A549 (cell line): ENCODE measurements at regions not wholly inside any gene's neighbourhood (a gene's known extent, or its start where the extent isn't known, plus 50 kb on each side); places are given as distances from the start of the nearest gene placed in this dataset.

Experiments used
- ATAC-seq, 2 experiments: fragments of 200-7000 bp in 1 of 2; fragments of >200 bp in 1 of 2; cut with Nextera tagmentation in 1 of 2; cut with Tn5 transposase in 1 of 2; 3 replicates each; pipeline versions ENCODE4 v1.8.0 to v1.9.1; 2018 to 2020; ENCODE audit warnings: mild to moderate bottlenecking in 1 of 2, moderate library complexity in 1 of 2
- CTCF ChIA-PET: fragments of 300-600 bp; sonication (Branson Sonifier 250); formaldehyde crosslinking; extraction: SDS; loops from one replicate; lab custom pipeline; 2021; ENCODE audit warnings: antibody characterized with exemption, inconsistent platforms; lab: Yijun Ruan, JAX
- POLR2A ChIA-PET: fragments of 350-600 bp; formaldehyde crosslinking; extraction: SDS; loops from one replicate; lab custom pipeline; 2021; ENCODE audit warnings: antibody characterized with exemption, inconsistent platforms; lab: Yijun Ruan, JAX
- DNase-seq, 2 experiments: peaks; one replicate each; pipeline versions ENCODE4 v3.0.0 to v3.0.0-alpha.2; 2011 to 2016; ENCODE audit warnings: low read depth in 1 of 2, low spot score in 1 of 2
- FAIRE-seq: peaks from 2 replicates; lab custom pipeline; 2011; peaks lifted over from hg19 to GRCh38; lab: Jason Lieb, UNC
- H3K27ac ChIP-seq, 2 experiments: fragments of >200 bp; sonication (Bioruptor Twin); formaldehyde crosslinking; 3 replicates each; pipeline ENCODE4 v1.5.1; 2016 to 2017
- H3K4me1 ChIP-seq: fragments of >200 bp; sonication (Bioruptor Twin); formaldehyde crosslinking; 3 replicates; pipeline ENCODE4 v1.6.1; 2016
- H3K4me2 ChIP-seq: fragments of >200 bp; sonication (Bioruptor Twin); formaldehyde crosslinking; 3 replicates; pipeline ENCODE4 v1.6.1; 2016
- H3K4me3 ChIP-seq: fragments of >200 bp; sonication (Bioruptor Twin); formaldehyde crosslinking; 3 replicates; pipeline ENCODE4 v1.5.1; 2016
- H3K9me3 ChIP-seq: fragments of >200 bp; sonication (Bioruptor Twin); formaldehyde crosslinking; 3 replicates; pipeline ENCODE4 v1.6.1; 2016
- CBX2 ChIP-seq: fragments of 200-600 bp; sonication (generic); IDR thresholded peaks from 2 replicates; pipeline ENCODE4 v1.6.1; 2016; ENCODE audit warnings: low read depth, mild to moderate bottlenecking, borderline replicate concordance
- FOSB ChIP-seq: fragments of 250-450 bp; sonication (Bioruptor Pico); IDR thresholded peaks from 2 replicates; pipeline ENCODE4 v1.5.0; 2020; ENCODE audit warnings: mild to moderate bottlenecking, moderate library complexity
- FOSL2 ChIP-seq, 2 experiments: fragments of 450-650 bp in 1 of 2; fragments of >200 bp in 1 of 2; sonication (Bioruptor Twin) in 1 of 2; formaldehyde crosslinking; IDR thresholded peaks; 2 replicates each; pipeline versions ENCODE4 v1.5.0 to v1.6.1; 2016 to 2020; ENCODE audit warnings: mild to moderate bottlenecking in 1 of 2, moderate library complexity in 1 of 2
- FOXS1 ChIP-seq: fragments of 250-450 bp; sonication (Bioruptor Pico); IDR thresholded peaks from 2 replicates; pipeline ENCODE4 v1.5.0; 2020; ENCODE audit warnings: mild to moderate bottlenecking, moderate library complexity
- HDAC2 ChIP-seq: fragments of 200-600 bp; sonication (generic); IDR thresholded peaks from 2 replicates; pipeline ENCODE4 v1.6.1; 2016
- HEYL ChIP-seq: fragments of 250-450 bp; sonication (Bioruptor Pico); IDR thresholded peaks from 2 replicates; pipeline ENCODE4 v1.8.0; 2021; ENCODE audit warnings: mild to moderate bottlenecking, moderate library complexity
- HOXA7 ChIP-seq: fragments of 250-450 bp; sonication (Bioruptor Pico); IDR thresholded peaks from 2 replicates; pipeline ENCODE4 v1.5.0; 2020; ENCODE audit warnings: mild to moderate bottlenecking, moderate library complexity
- JUN ChIP-seq, 2 experiments: fragments of >200 bp; sonication (Bioruptor Twin); formaldehyde crosslinking; IDR thresholded peaks; 2 replicates in 1 of 2; 3 replicates in 1 of 2; pipeline ENCODE4 v1.6.1; 2016 to 2017
- JUNB ChIP-seq: fragments of >200 bp; sonication (Bioruptor Twin); formaldehyde crosslinking; IDR thresholded peaks from 2 replicates; pipeline ENCODE4 v1.6.1; 2016
- KDM5A ChIP-seq: fragments of 200-600 bp; sonication (generic); IDR thresholded peaks from 2 replicates; pipeline ENCODE4 v1.6.1; 2016; ENCODE audit warnings: antibody characterized with exemption, mild to moderate bottlenecking
- MAFK ChIP-seq: fragments of 450-650 bp; IDR thresholded peaks from 2 replicates; pipeline ENCODE4 v1.6.1; 2014; ENCODE audit not compliant: partially characterized antibody
- MAZ ChIP-seq: fragments of 150-350 bp; IDR thresholded peaks from 2 replicates; pipeline ENCODE4 v1.6.1; 2014; ENCODE audit warnings: antibody characterized with exemption, low read depth, low read length, borderline replicate concordance
- MYC ChIP-seq: IDR thresholded peaks from 2 replicates; pipeline ENCODE4 v1.6.1; 2012; ENCODE audit warnings: mild to moderate bottlenecking, inconsistent platforms, low read length, improper control_type of control experiment, borderline replicate concordance
- NFE2L2 ChIP-seq: fragments of 150-350 bp; conservative IDR thresholded peaks from 2 replicates; pipeline ENCODE4 v1.6.1; 2014; ENCODE audit warnings: low read length
- PHF8 ChIP-seq: fragments of 200-600 bp; sonication (generic); IDR thresholded peaks from 2 replicates; pipeline ENCODE4 v1.6.1; 2016; ENCODE audit warnings: low read depth, mild to moderate bottlenecking, antibody characterized with exemption, moderate library complexity, borderline replicate concordance
- RNF2 ChIP-seq: fragments of 200-600 bp; sonication (generic); IDR thresholded peaks from 2 replicates; pipeline ENCODE4 v1.6.1; 2016; ENCODE audit warnings: low read depth, mild to moderate bottlenecking, antibody characterized with exemption, moderate library complexity, borderline replicate concordance
- SMC3 ChIP-seq: fragments of >200 bp; sonication (Bioruptor Twin); formaldehyde crosslinking; IDR thresholded peaks from 3 replicates; pipeline ENCODE4 v1.6.1; 2018; ENCODE audit warnings: inconsistent platforms
- SREBF2 ChIP-seq: fragments of 450-650 bp; IDR thresholded peaks from 2 replicates; pipeline ENCODE4 v1.6.1; 2014; ENCODE audit warnings: mild to moderate bottlenecking, moderate library complexity
- TFCP2L1 ChIP-seq: fragments of 250-450 bp; sonication (Bioruptor Pico); IDR thresholded peaks from 2 replicates; pipeline ENCODE4 v1.5.0; 2021; ENCODE audit warnings: mild to moderate bottlenecking
- ZC3H11A ChIP-seq: fragments of 450-650 bp; IDR thresholded peaks from 2 replicates; pipeline ENCODE4 v1.6.1; 2014; ENCODE audit warnings: antibody characterized with exemption, mild to moderate bottlenecking
- ZSCAN20 ChIP-seq: fragments of 250-450 bp; sonication (Bioruptor Pico); IDR thresholded peaks from 2 replicates; pipeline ENCODE4 v1.8.0; 2022; ENCODE audit warnings: mild to moderate bottlenecking, moderate library complexity
- WGBS: methylation state at CpG from one replicate; pipeline ENCODE4 v1.1.6; 2017; ENCODE audit errors: missing lambda C conversion rate; 5-methylcytosine and 5-hydroxymethylcytosine counted together
- TF ChIP-seq, protein P1 (sequence below): IDR thresholded peaks from 2 replicates; pipeline ENCODE4 v1.6.1; 2012; ENCODE audit warnings: low read depth, borderline replicate concordance
- TF ChIP-seq, protein P2 (sequence below): IDR thresholded peaks from 2 replicates; pipeline ENCODE4 v1.6.1; 2012
- TF ChIP-seq, protein P3 (sequence below): fragments of 150-350 bp; IDR thresholded peaks from 2 replicates; pipeline ENCODE4 v1.6.1; 2014; ENCODE audit warnings: low read depth, mild to moderate bottlenecking, low read length
- TF ChIP-seq, protein P4 (sequence below): IDR thresholded peaks from 2 replicates; pipeline ENCODE4 v1.6.1; 2012
- TF ChIP-seq, protein P5 (sequence below): fragments of 200-600 bp; sonication (generic); IDR thresholded peaks from 2 replicates; pipeline ENCODE4 v1.6.1; 2016; ENCODE audit warnings: antibody characterized with exemption, mild to moderate bottlenecking, moderate library complexity

DNA sequence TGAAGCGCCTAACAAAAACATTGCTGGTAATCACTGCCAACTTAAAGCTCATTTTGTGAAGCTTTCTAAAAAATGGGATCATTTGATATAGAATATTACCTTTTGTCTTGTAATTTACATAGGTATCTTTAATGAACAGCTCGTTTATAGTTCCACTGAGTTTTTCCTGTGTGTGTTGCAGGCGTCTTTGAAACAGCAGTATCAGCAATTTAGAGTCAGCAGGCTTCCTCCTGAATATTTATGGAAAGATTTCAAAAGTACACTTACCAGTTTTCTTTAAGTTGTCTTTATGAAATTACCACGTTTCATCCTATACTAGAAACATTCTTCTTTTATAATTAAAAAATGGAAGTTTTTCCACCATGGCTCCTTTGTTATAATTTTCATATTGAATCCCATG, 140.3 kb upstream of the GRIN3A start:
- 7% methylated on average over 4 of the region's 4 CpGs for WGBS
- ChIA-PET CTCF (no interaction called here), POLR2A (no interaction called here)
- TF ChIP-seq ZC3H11A (no peak), MAFK (peak; percentile 32)
- FAIRE-seq (no peak), DNase-seq (no peak), ATAC-seq (no peak)
- Histone ChIP-seq H3K4me2 (no peak overlapping the region), H3K9me3 (no peaks in the 10 kb centered on the region), H3K4me3 (no peak overlapping the region), H3K4me1 (no peaks in the 10 kb centered on the region), H3K27ac (no peak overlapping the region)

DNA sequence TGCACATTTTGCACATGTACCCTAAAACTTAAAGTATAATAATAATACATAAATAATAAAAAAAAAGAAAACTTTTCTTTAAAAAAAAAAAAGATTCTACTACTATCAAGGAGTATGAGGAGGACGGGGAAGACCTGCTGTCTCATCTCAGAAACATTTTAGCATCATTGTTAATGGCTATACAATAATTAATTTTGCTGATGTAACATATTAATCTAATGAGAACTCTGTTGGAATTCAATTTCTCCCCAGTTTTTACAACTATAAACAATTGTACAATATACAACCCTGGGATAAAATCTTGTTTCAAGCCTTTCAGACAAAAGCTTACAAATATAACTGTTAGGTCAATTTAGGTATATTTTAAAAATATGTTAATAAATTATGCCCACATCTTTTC, 139.0 kb upstream of the GRIN3A start:
- no peak for ATAC-seq
- Histone ChIP-seq H3K27ac (no peak overlapping the region), H3K4me3 (no peak overlapping the region), H3K4me1 (no peaks in the 10 kb centered on the region), H3K4me2 (no peak overlapping the region), H3K9me3 (no peaks in the 10 kb centered on the region)
- POLR2A ChIA-PET, result no interaction called here
- 0% methylated on average over 1 of the region's 1 CpG for WGBS
- CTCF ChIA-PET, result no interaction called here
- no peak for FAIRE-seq
- TF ChIP-seq FOXS1 (CRISPR knock-in tag), result no peak
- TF ChIP-seq FOSB (CRISPR knock-in tag), result no peak
- peak; percentile 42 for TF ChIP-seq MAFK
- TF ChIP-seq SMC3, result no peak
- DNase-seq, result no peak

DNA sequence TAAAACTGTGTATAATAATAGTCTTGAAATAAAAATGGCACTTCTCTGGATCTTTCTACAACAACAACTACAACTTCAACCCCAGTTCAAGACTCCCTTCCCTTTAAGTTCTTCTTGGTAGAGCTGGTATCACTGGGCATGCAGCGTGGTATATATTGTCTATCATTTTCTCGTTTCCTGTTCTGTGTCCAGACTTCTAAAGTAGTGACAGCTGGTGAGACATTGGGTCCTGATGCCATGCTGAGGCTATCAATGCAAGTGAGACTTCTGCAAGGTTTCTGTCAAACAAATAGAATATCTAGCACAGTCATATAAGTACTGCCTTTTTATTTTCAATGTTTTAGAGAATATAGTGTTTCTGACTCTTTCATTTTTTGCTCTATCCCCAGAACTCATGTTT, 123.0 kb upstream of the GRIN3A start:
- 2% methylated on average over 2 of the region's 2 CpGs for WGBS
- ChIA-PET POLR2A (no interaction called here), CTCF (no interaction called here)
- H3K9me3 ChIP-seq, result no peaks in the 10 kb centered on the region
- H3K4me2 ChIP-seq, result no peak overlapping the region
- no peak overlapping the region for H3K27ac ChIP-seq
- H3K4me3 ChIP-seq, result no peak overlapping the region
- H3K4me1 ChIP-seq, result no peaks in the 10 kb centered on the region
- ATAC-seq (no peak), DNase-seq (no peak), FAIRE-seq (no peak)
- no peak for TF ChIP-seq RNF2
- TF ChIP-seq HOXA7 (CRISPR knock-in tag), result no peak
- no peak for TF ChIP-seq KDM5A
- TF ChIP-seq CBX2, result no peak
- no peak for TF ChIP-seq ZSCAN20
- no peak for TF ChIP-seq MAZ
- no peak for TF ChIP-seq SREBF2
- TF ChIP-seq NFE2L2, result no peak
- no peak for TF ChIP-seq FOSL2 (IDR thresholded peaks at IDR 0.05)
- no peak for TF ChIP-seq FOSL2 (CRISPR knock-in tag; IDR thresholded peaks at IDR 0.05)
- no peak for TF ChIP-seq HEYL (CRISPR knock-in tag)
- TF ChIP-seq, protein P1, sequence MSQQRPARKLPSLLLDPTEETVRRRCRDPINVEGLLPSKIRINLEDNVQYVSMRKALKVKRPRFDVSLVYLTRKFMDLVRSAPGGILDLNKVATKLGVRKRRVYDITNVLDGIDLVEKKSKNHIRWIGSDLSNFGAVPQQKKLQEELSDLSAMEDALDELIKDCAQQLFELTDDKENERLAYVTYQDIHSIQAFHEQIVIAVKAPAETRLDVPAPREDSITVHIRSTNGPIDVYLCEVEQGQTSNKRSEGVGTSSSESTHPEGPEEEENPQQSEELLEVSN, result no peak

DNA sequence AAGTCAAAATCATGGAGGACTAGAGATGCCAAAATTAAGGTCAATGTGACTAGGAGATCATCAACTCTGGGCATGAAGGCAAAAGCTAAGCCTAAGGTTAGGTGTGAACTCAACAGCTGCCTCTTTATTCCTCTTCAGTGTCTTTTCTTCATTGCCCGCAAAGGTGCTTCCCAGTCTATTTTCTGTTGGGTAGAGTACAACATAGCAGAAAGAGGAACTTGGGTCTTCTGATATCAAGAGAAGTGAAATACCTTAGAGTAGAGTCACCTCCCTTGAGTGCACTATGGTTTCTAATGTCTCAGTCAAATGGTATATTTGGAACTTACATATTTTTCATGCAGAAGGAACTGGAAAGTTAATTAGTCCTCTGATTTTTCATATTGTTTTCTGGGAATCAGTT, 122.5 kb upstream of the GRIN3A start:
- FAIRE-seq, result no peak
- WGBS, result 100% methylated on average over 1 of the region's 1 CpG
- TF ChIP-seq, protein P2, sequence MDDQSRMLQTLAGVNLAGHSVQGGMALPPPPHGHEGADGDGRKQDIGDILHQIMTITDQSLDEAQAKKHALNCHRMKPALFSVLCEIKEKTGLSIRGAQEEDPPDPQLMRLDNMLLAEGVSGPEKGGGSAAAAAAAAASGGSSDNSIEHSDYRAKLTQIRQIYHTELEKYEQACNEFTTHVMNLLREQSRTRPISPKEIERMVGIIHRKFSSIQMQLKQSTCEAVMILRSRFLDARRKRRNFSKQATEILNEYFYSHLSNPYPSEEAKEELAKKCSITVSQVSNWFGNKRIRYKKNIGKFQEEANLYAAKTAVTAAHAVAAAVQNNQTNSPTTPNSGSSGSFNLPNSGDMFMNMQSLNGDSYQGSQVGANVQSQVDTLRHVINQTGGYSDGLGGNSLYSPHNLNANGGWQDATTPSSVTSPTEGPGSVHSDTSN, result no peak
- TF ChIP-seq JUNB (no peak), JUN (IDR thresholded peaks at IDR 0.05) (no peak), FOSB (CRISPR knock-in tag) (no peak), PHF8 (no peak), MYC (no peak), FOXS1 (CRISPR knock-in tag) (no peak), HDAC2 (no peak), TFCP2L1 (CRISPR knock-in tag) (no peak), ZSCAN20 (no peak)
- TF ChIP-seq, protein P3, sequence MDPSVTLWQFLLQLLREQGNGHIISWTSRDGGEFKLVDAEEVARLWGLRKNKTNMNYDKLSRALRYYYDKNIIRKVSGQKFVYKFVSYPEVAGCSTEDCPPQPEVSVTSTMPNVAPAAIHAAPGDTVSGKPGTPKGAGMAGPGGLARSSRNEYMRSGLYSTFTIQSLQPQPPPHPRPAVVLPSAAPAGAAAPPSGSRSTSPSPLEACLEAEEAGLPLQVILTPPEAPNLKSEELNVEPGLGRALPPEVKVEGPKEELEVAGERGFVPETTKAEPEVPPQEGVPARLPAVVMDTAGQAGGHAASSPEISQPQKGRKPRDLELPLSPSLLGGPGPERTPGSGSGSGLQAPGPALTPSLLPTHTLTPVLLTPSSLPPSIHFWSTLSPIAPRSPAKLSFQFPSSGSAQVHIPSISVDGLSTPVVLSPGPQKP, result no peak
- TF ChIP-seq, protein P4, sequence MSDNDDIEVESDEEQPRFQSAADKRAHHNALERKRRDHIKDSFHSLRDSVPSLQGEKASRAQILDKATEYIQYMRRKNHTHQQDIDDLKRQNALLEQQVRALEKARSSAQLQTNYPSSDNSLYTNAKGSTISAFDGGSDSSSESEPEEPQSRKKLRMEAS, result no peak
- TF ChIP-seq, protein P5, sequence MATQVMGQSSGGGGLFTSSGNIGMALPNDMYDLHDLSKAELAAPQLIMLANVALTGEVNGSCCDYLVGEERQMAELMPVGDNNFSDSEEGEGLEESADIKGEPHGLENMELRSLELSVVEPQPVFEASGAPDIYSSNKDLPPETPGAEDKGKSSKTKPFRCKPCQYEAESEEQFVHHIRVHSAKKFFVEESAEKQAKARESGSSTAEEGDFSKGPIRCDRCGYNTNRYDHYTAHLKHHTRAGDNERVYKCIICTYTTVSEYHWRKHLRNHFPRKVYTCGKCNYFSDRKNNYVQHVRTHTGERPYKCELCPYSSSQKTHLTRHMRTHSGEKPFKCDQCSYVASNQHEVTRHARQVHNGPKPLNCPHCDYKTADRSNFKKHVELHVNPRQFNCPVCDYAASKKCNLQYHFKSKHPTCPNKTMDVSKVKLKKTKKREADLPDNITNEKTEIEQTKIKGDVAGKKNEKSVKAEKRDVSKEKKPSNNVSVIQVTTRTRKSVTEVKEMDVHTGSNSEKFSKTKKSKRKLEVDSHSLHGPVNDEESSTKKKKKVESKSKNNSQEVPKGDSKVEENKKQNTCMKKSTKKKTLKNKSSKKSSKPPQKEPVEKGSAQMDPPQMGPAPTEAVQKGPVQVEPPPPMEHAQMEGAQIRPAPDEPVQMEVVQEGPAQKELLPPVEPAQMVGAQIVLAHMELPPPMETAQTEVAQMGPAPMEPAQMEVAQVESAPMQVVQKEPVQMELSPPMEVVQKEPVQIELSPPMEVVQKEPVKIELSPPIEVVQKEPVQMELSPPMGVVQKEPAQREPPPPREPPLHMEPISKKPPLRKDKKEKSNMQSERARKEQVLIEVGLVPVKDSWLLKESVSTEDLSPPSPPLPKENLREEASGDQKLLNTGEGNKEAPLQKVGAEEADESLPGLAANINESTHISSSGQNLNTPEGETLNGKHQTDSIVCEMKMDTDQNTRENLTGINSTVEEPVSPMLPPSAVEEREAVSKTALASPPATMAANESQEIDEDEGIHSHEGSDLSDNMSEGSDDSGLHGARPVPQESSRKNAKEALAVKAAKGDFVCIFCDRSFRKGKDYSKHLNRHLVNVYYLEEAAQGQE, result no peak
- TF ChIP-seq, all 56 proteins: peak for 0
- POLR2A ChIA-PET, result no interaction called here
- ATAC-seq, result no peak
- DNase-seq, result no peak
- Histone ChIP-seq H3K27ac (no peak overlapping the region), H3K4me3 (no peak overlapping the region), H3K4me1 (no peaks in the 10 kb centered on the region), H3K9me3 (no peaks in the 10 kb centered on the region), H3K4me2 (no peak overlapping the region)
- CTCF ChIA-PET, result no interaction called here
